Hepatocyte (in vitro differentiated cells): ENCODE measurements at regions not wholly inside any gene's neighbourhood (a gene's known extent, or its start where the extent isn't known, plus 50 kb on each side); places are given as distances from the start of the nearest gene placed in this dataset.
"Not testable (repeated sequence)": the region's sequence is repeated elsewhere in the genome, so short reads cannot be mapped to it uniquely, and the experiment has no call there.

Experiments used
- CTCF ChIP-seq: fragments of 200-600 bp; sonication (generic); IDR thresholded peaks from 2 replicates; pipeline ENCODE4 v1.5.1; 2016; ENCODE audit warnings: antibody characterized with exemption, mild to moderate bottlenecking; ENCODE audit not compliant: poor library complexity
- EZH2 ChIP-seq: fragments of 200-600 bp; sonication (generic); IDR thresholded peaks from 2 replicates; pipeline ENCODE4 v1.6.1; 2016; ENCODE audit warnings: antibody characterized with exemption, mild to moderate bottlenecking, borderline replicate concordance

- not testable (repeated sequence) for TF ChIP-seq CTCF, EZH2
Measured at GRCh38 chr7:65141894-65142293, 135.4 kb upstream of the ERV3-1 start.
